ENCODE measurements at regions not wholly inside any gene's neighbourhood (a gene's known extent, or its start where the extent isn't known, plus 50 kb on each side); places are given as distances from the start of the nearest gene placed in this dataset.
A peak's percentile ranks its signal among the peaks of the same experiment; 100 is the strongest.

DNA sequence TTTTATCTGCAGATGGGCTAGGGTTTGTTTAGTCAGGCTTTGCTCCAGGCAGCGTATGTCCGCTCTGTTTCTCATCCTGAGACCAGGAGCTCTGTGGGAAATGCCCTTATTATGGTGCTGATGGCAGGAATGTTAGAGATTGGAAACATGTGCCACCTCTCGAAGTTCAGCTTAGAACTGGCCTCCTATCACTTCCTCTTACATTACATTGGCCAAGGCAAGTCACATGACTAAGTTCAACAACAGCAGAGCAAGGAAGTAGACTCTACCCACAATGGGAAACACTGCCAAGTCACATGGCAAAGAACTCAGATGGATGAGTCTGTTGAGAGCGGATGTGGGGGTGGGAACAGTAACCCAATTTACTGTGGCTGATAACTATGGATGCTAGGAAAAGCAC lies 161.9 kb upstream of the WSCD2 start:
- TF ChIP-seq, protein P1, sequence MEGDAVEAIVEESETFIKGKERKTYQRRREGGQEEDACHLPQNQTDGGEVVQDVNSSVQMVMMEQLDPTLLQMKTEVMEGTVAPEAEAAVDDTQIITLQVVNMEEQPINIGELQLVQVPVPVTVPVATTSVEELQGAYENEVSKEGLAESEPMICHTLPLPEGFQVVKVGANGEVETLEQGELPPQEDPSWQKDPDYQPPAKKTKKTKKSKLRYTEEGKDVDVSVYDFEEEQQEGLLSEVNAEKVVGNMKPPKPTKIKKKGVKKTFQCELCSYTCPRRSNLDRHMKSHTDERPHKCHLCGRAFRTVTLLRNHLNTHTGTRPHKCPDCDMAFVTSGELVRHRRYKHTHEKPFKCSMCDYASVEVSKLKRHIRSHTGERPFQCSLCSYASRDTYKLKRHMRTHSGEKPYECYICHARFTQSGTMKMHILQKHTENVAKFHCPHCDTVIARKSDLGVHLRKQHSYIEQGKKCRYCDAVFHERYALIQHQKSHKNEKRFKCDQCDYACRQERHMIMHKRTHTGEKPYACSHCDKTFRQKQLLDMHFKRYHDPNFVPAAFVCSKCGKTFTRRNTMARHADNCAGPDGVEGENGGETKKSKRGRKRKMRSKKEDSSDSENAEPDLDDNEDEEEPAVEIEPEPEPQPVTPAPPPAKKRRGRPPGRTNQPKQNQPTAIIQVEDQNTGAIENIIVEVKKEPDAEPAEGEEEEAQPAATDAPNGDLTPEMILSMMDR (IDR thresholded peaks at IDR 0.05; ENCODE audit: insufficient read depth, low read length): no peak
- TF ChIP-seq POLR2AphosphoS5 (IDR thresholded peaks at IDR 0.05; ENCODE audit: low read depth) (no peak), GABPA (IDR thresholded peaks at IDR 0.05; ENCODE audit: low read depth) (no peak), SPI1 (IDR thresholded peaks at IDR 0.05; ENCODE audit: borderline replicate concordance, low read depth) (peak; percentile 32; the same call in 1 of the 2 replicates)
